ENCODE measurements at regions not wholly inside any gene's neighbourhood (a gene's known extent, or its start where the extent isn't known, plus 50 kb on each side); places are given as distances from the start of the nearest gene placed in this dataset.

GRCh38 chr5:13063088-13063487 lies 881.4 kb downstream of the DNAH5 start:
- Histone ChIP-seq H3K27ac (ENCODE audit: low read depth, low read length) (no peak overlapping the region), H3K9ac (ENCODE audit: extremely low read depth, low read length, poor library complexity, severe bottlenecking) (no peak overlapping the region), H3K4me1 (ENCODE audit: control insufficient read depth, insufficient read depth, low read length) (no peaks in the 10 kb centered on the region), H3K36me3 (ENCODE audit: control insufficient read depth, insufficient read depth, low read length) (no peaks in the 10 kb centered on the region), H3K27me3 (ENCODE audit: control insufficient read depth, insufficient read depth, low read length, poor library complexity, severe bottlenecking) (peaks cover 36% of the 10 kb centered on the region), H3K4me3 (ENCODE audit: low read length) (no peak overlapping the region), H3K9me3 (ENCODE audit: control insufficient read depth, low read length) (no peaks in the 10 kb centered on the region)
- Mint-ChIP-seq H3K27me3 (ENCODE audit: insufficient read depth) (peaks cover 6% of the 10 kb centered on the region), H3K27ac (no peak overlapping the region), H3K4me1 (peaks cover 8% of the 10 kb centered on the region), H3K9me3 (no peaks in the 10 kb centered on the region), H3K36me3 (ENCODE audit: low read depth) (no peaks in the 10 kb centered on the region), H3K4me3 (no peak overlapping the region)
- no peak for DNase-seq
- WGBS, 2 experiments (ENCODE audit: insufficient coverage in 1 of 2, insufficient read length in 1 of 2) = 92% methylated on average over 1 of the region's 1 CpG; no CpG with 5 or more reads in 1 of the 2 experiments
- TF ChIP-seq CTCF (conservative IDR thresholded peaks at IDR 0.05) = no peak

- no peak overlapping the region for H3K27ac Mint-ChIP-seq
- Histone ChIP-seq H3K27me3 (ENCODE audit: control insufficient read depth, insufficient read depth, low read length, poor library complexity, severe bottlenecking) (no peaks in the 10 kb centered on the region), H3K9ac (ENCODE audit: extremely low read depth, low read length, poor library complexity, severe bottlenecking) (no peak overlapping the region), H3K27ac (ENCODE audit: low read depth, low read length) (no peak overlapping the region), H3K4me3 (ENCODE audit: low read length) (no peak overlapping the region), H3K36me3 (ENCODE audit: control insufficient read depth, insufficient read depth, low read length) (no peaks in the 10 kb centered on the region), H3K4me1 (ENCODE audit: control insufficient read depth, insufficient read depth, low read length) (no peaks in the 10 kb centered on the region), H3K9me3 (ENCODE audit: control insufficient read depth, low read length) (peaks cover 9% of the 10 kb centered on the region)
- no peak for DNase-seq
- H3K9me3 Mint-ChIP-seq = peaks cover 13% of the 10 kb centered on the region
- peaks cover 5% of the 10 kb centered on the region for H3K4me1 Mint-ChIP-seq
- no peak for TF ChIP-seq CTCF (conservative IDR thresholded peaks at IDR 0.05)
- H3K27me3 Mint-ChIP-seq (ENCODE audit: insufficient read depth) = no peaks in the 10 kb centered on the region
- H3K4me3 Mint-ChIP-seq = no peak overlapping the region
- WGBS, 2 experiments (ENCODE audit: insufficient coverage in 1 of 2, insufficient read length in 1 of 2) = 94% methylated on average over 3 of the region's 3 CpGs
- H3K36me3 Mint-ChIP-seq (ENCODE audit: low read depth) = peaks cover 1% of the 10 kb centered on the region
Measured at GRCh38 chr5:13045897-13046551, 898.5 kb downstream of the DNAH5 start.

- no peak overlapping the region for H3K27ac ChIP-seq (ENCODE audit: low read depth, low read length)
- WGBS, 2 experiments (ENCODE audit: insufficient coverage in 1 of 2, insufficient read length in 1 of 2) = no CpG with 5 or more reads among the region's 2 CpGs
- no peaks in the 10 kb centered on the region for H3K4me1 Mint-ChIP-seq
- H3K27me3 ChIP-seq (ENCODE audit: control insufficient read depth, insufficient read depth, low read length, poor library complexity, severe bottlenecking) = no peaks in the 10 kb centered on the region
- no peak overlapping the region for H3K4me3 ChIP-seq (ENCODE audit: low read length)
- DNase-seq = no peak
- no peaks in the 10 kb centered on the region for H3K36me3 Mint-ChIP-seq (ENCODE audit: low read depth)
- no peak overlapping the region for H3K4me3 Mint-ChIP-seq
- H3K27ac Mint-ChIP-seq = no peak overlapping the region
- no peak overlapping the region for H3K9ac ChIP-seq (ENCODE audit: extremely low read depth, low read length, poor library complexity, severe bottlenecking)
- H3K9me3 Mint-ChIP-seq = no peaks in the 10 kb centered on the region
- TF ChIP-seq CTCF (conservative IDR thresholded peaks at IDR 0.05) = no peak
- H3K36me3 ChIP-seq (ENCODE audit: control insufficient read depth, insufficient read depth, low read length) = no peaks in the 10 kb centered on the region
- H3K9me3 ChIP-seq (ENCODE audit: control insufficient read depth, low read length) = no peaks in the 10 kb centered on the region
- H3K27me3 Mint-ChIP-seq (ENCODE audit: insufficient read depth) = no peaks in the 10 kb centered on the region
- H3K4me1 ChIP-seq (ENCODE audit: control insufficient read depth, insufficient read depth, low read length) = no peaks in the 10 kb centered on the region
Measured at GRCh38 chr5:13034061-13034460, 910.4 kb downstream of the DNAH5 start.
